ENCODE measurements at regions not wholly inside any gene's neighbourhood (a gene's known extent, or its start where the extent isn't known, plus 50 kb on each side); places are given as distances from the start of the nearest gene placed in this dataset.

DNA sequence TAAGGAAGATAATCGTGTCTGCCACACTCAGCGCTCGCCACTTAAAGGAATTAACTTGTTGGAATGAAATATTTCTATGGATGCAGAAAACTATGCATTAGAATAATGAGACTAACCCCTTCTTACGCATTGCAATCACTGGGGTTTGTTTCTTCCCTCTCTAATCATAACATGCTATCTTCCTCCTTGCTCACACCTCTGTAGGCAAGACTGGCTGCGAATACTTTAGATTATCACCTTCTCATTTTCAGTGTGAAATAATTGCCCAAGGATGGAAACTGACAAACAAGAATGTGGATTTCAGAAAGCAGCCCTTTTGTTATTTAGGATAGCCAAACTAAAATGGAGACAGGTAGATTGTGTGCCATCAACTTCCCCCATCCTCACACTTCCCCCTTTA lies 349.4 kb downstream of the MID1IP1 start:
- DNase-seq, result no peak

DNA sequence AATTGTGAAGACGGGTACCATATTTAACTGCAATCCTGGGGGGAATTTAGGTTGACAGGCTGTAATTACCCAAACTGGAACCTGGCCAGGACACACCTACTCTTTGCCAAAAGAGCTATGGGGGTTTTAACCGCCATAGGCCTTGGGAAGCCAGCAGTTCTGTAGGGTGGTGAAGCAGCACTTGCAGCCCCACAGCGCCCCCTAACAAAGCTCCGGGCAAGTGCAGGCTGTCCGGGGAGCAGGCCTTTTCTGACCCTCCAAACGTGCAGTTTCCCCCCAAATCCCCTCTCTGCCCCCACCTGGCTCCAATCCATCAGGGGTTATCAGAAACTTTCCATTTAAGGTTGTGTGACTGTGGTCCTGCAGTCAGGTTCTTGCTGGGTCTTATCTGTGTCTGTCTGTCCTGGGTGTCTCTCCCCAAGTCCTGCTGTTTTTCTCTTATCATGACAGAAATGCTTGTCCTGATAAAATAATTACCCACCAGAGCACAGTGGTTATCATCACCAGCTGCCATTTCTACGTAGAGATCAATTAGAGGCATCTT lies 350.9 kb downstream of the MID1IP1 start:
- peak; percentile 83 for DNase-seq

DNA sequence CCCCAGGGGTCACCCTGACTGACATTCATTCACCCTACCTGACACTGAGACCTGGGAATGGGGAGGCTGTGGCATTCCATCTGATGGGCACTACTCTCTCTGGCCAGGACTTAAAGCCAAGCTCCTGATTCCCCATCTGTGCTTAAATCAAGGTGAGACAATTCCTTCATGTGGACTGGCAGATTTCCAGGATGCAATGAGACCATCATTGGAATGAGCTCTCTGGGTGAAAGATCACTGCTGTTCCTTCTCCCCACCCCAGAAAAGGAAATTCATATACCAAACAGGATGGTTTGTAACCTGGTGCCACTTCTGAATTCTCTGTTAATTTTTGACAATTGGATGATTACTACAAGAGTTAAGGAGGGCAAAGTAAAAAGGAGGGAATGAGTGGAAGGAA lies 354.8 kb downstream of the MID1IP1 start:
- no peak for DNase-seq

DNA sequence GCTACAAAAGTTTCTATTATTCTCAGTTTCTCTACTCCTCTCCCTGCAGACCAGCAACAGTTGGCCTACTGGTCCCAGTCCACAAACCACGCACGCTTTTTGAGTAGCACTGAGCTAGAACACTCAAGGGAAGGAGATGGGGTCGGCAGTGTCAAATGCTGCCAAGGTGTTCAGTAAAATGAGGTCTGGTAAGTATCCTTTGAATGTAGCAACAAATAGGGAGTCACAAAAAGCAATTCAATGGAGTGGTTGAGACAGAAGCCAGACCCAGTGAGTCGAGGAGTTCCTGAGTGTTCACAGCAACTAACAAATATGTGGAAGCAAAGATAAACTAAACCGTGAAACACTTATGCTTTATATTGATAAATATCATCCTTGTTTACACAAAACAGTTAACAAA lies 355.7 kb downstream of the MID1IP1 start:
- no peak for DNase-seq

DNA sequence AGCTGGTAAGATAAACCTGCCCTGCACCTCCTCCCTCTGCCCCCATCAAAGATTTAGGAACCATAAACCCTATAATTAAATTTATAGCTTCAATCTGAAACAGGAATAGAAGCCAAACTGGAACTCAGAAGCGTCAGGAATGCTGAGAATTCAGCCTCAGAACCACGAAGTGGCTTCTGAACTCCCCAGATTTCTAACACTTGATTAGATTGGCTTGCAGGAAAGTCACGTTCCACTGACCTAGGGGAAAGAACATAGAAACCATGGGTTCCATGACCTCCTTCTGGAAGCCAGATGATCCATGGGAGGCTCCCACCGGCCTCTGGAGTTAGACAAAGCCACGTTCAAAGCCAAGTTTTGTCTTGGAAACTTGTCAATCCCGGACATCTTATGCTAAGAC lies 356.5 kb downstream of the MID1IP1 start:
- peak; percentile 13 for DNase-seq

DNA sequence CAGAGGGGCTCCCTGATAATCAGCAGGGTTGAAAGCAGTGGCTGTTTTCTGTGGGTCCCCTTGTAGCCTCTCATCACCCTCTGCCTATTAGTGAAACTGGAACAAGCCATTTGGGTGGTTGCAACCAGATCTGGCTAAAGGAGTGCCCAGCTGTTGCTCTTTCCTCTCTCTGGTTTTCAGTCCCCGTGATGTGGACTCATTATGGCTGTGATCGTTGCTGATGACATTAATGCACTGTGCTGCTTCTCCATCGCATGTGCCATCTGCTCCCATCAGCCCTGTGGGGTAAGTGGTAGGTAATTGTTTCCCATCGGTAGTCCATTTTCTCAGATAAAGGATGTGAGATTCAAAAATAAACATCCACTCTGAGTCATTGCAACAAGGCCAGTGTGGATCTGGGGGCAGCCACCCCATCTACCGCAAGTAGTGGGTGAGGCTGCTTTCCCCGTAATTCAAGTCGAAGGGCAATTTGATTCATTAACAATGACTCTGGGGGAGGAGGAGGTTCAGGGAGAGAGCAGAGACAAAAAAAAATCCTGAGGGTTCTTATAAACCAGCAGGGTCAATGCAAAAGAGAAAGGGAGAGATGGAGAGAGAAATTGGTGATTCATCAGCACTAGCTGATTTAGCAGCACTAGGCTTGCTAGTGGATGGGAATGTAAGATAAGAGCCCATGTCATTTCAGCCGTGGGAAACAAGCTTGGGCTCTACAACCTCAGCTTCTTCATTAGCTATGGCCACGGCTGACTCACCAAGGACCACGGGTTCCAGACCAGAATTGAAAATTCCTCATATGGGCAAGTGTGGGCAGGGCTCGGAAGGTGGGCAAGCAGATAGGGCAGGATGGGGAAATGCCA lies 357.8 kb downstream of the MID1IP1 start:
- DNase-seq, result peak; percentile 79

DNA sequence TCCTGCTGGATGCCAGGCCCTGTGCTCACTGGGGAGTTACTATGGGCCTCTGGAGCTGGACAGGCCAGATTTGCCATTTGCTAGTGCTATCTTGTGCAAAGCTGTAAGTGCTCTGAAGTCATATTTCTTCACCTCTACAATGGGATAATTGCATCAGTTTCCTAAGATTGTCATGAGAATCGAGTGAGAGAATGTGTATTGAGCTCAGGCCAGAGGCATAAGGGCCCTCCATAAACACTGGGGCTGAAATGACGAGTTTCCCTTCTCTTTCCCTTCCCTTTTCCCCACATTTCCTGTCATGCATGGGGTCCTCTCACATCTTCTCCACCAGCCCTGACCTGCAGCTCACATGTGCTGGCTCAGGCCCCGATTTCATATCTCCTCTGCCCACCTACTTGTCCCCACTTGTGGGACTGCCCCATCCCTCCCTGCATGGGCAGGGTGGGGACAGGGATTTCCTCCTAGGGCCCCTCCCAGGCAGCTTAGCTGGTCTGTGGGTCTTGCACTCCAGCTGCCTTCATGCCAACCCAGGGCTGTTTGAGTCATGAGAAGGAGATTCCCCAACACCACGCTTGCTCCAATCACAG lies 358.8 kb downstream of the MID1IP1 start:
- no peak for DNase-seq

DNA sequence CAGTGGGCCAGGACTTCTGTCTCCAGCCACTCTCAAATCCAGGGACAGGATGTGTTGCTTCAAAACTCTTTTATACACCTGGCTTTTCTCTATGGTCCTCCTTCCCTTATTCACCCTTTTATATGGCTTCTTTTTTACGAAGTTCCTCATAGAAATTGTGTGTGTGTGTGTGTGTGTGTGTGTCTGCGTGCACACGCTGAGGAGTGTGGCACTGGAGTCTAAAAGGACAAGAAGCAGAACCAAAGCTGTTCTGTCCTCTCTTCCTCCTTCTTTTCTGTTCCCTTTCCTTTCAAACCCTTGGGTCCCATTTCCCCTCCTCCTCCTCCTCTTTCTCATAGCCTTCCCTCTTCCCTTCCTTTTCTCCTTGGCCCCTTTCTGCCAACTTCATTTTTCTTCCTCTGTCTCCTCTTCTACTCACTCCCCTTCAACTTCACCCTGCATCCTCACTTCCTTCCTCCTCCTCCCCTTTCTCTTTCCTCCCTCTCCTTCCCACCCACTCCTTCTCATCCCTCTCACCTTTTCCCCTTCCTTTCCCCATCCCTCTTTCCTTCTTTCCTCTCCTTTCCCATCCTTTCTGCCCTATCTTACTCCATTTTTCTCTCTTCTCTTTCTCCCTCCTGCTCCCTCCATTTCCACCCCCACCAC lies 360.5 kb downstream of the MID1IP1 start:
- DNase-seq, result no peak

DNA sequence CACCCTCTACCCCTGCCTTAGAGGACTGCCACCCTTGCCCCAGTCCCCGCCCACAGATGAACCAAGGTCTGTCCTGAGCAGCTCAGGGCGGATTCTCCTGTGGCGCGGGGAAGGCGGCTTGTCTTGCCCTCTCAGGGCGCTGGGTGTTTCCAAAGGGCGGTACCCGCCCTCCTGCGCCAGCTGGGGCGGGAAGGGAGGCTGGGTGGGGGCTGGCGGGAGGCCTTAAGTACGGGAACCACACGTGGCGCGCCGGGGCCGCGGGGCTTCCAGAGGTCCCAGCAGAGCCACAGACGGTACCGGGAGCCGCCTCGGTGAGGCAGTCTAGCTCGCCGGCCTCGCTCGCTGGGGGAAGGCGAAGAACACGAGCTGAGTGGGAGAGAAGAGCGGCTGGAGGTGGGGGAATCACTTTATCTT lies 361.1 kb downstream of the MID1IP1 start:
- DNase-seq, result no peak

DNA sequence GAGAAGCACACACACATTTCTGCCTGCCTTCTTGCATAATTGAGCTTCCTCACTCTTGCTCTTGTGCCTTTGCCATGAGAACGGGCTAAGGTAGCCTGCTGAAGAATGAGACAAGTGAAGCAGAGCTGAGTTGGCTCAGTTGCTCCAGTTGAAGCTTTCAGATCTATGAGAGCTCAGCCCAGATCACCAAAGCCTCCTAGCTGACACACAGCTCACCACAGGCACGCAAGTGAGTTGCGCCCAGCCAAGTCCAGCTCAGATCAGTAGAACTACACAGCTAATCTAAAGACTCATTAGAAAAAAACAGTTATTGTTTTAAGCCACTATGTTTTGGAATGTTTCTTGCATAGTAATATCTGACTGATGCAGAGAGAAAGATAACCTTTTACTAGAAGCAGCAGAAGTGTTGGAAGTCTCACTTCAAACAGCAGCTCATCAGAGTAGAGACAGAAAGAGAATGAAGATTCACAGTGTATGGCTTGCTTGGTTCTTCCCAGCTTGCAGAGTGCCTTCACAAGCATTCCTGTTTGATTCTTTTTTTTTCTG lies 362.4 kb downstream of the MID1IP1 start:
- no peak for DNase-seq

DNA sequence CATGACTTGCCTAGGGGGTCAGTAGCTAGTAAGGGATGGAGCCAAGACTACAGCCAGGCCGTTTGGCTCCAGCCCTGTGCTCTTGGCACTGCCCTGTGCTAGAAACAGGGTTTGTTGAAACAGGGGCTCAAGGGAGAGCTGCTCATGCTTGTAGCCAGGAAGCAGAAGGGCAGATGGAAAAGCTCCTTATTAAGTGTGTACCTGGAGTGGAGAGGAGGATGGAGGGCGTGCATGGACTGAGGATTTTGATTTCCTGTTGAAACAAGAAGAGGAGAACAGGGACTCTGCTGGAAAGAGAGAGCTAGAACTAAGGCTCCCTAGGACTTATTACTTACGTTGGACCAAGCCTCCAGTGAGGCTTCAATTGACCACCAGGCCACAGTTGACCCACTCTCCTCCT lies 363.0 kb downstream of the MID1IP1 start:
- DNase-seq, result no peak

DNA sequence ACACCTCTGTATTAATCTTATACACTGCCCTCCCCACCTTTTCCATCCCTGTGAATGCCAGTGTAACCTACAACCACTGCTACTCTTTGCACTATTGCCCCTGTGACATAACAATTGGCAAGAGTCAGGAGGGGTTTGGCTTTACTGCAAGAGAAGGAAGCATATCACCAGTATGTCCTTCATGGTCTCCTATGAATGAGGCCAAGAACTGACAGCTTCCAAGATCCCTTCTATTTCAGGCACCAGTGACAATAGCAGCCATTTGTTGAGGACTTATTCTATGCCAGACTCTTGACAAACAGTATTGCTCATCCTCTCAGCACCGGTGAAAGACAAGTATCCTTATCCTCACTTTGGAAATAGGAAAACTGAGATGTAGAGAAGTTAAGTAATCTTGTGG lies 363.9 kb downstream of the MID1IP1 start:
- no peak for DNase-seq

DNA sequence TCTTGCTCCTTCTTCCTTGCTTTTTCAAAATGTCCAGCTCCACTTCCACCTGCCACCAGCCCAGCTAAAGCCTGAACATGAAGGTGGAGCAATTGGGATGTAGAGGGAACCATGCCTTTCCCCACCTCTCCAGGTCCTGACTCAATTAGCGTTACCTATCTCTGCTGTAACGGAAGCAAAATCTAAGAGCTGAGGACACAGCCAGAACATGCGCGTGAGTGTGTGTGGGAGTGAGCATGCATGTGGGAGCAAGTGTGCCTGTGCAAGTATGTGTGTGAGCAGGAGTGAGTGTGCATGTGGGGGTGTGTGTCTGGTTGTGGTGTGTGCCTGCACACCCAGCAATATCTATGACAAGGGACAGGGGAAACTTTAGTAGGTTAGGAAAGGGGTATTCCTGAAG lies 364.5 kb downstream of the MID1IP1 start:
- DNase-seq, result no peak

DNA sequence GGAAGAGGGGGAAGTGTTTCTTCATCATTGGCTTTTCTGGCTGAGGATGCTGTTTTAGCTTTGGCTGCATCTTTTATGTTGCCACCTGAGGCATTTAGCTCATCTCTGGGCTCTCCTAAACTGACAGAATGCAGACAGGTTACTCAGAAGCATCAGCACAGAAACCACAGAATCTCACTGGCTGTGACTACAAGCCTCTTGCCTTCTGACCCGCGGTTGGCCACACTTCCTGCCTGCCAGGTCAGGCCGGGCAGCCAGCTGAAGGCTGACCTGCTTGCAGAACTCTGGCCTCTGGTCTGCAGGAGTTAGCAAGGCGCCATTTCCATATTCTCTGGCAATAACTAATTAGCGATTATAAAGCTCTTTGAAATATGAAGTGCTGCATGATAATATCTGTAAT lies 366.5 kb downstream of the MID1IP1 start:
- DNase-seq, result no peak

DNA sequence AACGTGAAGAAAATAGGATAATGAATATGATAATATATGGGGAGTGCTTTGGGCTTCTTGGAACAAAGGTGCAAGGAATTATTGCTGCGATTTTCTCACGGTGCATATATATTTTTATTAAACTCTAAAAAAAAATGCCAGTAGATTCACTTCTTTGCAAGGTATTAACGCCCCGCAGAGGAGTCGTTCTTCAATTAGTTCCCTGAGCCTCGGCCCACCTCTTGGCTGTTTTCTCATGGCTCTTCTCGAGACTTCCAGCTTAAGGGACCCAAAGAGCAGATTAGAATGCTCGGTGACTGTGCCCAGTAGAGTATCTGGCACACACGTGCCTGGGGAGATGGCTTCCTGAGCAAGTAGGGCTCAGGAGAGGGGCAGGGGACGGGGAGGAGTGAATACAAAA lies 367.4 kb downstream of the MID1IP1 start:
- DNase-seq, result no peak

DNA sequence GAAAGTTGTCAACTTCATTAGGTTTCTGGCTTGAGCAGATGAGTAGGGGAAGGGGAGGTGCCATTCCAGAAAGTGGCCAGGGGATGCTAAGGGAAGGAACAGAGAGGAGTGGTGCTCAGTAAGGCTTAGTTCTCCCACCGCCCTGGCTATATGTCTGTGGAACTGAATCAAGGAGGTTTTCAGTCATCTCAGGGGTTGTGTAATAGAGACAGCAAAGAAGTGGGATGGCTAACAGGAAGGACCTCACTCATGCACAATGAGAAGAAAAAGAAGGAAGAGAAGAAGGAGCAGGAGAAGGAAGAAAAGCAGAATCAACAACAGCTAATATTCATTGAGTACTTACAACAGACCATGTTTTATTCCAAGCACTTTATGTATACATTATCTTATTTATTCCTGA lies 368.7 kb downstream of the MID1IP1 start:
- DNase-seq, result no peak

DNA sequence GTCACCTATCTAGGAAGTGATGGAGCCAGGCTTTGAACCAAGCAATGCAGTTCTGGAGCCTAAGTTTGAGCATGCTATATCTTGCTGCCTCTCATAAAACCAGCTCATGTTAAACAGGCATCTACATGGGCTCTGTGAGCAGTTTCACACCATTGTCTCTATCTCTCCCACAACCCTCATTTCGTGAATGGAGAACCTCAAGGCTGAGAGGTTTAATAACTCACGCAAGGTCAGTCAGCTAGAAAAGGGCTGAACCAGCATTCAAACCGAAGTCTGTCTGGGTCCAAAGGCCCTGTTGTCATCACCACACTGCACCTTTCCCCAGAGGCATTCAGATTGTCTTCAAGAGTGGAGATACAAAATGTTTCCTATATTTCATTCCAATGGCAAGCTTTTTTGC lies 369.2 kb downstream of the MID1IP1 start:
- DNase-seq, result no peak

DNA sequence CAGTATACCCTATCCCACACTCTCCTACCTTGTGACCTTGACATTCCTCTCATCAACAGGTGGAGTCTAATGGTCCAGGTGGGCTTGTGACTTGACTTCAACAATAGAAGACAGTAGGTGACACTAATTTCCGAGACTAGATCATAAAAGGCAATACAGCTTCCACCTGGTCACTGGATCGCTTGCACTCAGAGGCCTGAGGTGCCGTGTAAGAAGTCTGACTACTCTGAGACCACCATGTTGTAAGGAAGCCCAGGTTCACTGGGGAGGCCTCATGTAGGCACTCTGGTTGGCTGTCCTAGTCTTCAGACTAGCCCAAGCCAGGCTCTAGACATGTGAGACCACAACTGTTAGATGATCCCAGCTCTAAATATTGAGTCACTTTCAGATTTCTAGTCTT lies 370.4 kb downstream of the MID1IP1 start:
- DNase-seq, result no peak

DNA sequence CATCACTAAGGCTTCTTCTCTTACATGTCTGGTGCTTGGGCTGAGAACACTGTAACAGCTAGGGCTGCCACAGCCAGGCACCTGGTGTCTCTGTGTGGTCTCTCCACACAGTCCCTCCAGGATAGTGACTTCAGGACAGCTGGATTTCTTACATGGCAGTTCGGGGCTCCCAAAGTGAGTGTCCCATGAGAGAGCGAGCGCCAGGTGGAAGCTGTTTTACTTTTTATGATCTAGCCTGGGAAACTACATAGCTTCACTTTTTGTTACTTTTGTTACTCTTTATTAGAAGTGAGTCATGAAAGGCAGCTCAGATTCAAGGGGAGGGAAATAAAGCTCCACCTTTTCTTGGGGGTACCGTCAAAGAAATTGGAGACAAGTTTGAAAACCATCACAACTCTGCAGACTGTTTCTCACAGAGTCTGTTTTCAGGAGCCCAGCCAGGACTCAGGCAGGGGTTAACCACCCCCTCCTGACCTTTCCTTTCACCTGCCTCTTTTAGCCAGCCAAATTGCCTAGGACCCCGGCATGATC lies 373.0 kb downstream of the MID1IP1 start:
- DNase-seq, result no peak

DNA sequence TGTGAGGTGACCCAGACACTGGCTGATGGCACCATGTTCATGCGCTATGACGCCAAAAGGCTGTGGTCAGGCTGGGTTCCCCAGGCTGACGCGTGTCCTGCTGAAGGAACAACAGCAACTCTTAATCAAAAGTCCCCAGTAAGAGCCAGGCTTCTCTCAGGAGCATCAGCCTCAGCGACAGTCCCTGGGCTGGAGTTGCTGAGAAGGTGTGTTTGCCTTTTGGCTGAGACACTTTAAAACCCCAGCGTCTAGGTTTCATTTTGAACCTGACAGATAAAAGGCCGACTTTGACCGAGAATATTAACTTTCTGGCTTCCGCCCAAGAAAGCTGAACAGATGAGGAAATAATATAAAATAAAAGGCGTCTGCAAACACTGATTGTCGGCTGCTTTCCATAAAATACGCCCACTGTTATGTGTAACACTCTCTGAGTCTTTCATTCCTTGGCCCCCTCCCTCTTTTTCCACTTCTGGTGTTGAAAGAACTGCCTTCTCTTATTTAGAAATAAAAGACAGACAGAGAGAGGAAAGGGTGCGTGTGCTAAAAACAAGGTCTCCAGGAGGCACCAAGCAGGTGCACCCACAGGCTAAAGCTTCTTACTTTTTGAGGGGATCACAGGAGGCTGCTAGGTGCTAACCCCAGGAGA lies 373.6 kb downstream of the MID1IP1 start:
- no peak for DNase-seq

DNA sequence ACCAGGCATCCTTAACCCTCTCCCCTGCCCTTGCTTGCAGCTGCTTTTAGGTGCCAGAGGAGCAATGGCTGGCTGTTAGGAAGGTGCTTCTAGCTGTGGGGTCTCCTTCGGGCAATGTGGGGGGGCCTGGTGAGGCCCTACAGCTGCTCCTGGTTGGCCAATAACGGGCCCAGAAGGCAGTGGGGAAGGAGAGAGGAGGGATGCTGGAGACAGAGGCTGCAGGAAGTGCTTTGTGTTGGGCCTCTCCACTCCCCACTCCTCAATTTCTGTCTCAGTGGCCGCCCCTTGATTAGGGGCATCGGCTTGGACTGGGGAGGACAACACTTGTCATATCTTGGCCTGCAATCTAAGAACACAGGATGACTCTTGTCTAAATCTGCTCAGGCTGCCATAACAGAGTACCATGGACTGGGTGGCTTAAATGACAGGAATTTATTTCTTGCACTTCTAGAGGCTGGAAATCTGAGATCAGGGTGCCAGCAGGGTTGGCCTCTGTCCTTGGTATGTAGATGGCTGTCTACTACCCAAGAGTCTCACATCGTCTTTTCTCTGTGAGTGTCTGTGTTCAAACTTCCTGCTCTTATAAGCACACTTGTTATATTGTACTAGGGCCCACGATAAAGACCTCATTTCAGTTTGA lies 374.3 kb downstream of the MID1IP1 start:
- DNase-seq, result no peak

DNA sequence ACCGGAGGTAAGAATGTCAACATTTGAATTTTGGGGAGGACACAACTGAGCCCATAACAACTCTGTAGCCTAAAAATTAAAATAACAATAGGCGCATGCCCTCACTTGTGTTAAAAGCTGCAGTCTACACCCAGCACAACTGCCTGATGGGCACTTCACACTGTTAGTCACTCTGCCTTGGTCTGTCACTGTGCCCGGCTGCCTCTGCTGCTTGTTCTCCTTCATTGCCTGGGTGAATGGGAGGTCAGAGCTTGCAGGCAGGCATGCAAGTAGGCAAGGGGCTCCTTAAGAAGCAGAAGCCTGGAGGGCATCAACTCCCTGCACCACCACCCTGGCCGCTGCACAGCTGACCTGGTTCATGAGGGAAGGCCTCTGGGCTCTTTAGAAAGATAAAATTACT lies 374.8 kb downstream of the MID1IP1 start:
- no peak for DNase-seq

Measured in NCI-H82 (cell line).